ENCODE measurements at regions not wholly inside any gene's neighbourhood (a gene's known extent, or its start where the extent isn't known, plus 50 kb on each side); places are given as distances from the start of the nearest gene placed in this dataset.
A peak's percentile ranks its signal among the peaks of the same experiment; 100 is the strongest.
"Not testable (repeated sequence)": the region's sequence is repeated elsewhere in the genome, so short reads cannot be mapped to it uniquely, and the experiment has no call there.

DNA sequence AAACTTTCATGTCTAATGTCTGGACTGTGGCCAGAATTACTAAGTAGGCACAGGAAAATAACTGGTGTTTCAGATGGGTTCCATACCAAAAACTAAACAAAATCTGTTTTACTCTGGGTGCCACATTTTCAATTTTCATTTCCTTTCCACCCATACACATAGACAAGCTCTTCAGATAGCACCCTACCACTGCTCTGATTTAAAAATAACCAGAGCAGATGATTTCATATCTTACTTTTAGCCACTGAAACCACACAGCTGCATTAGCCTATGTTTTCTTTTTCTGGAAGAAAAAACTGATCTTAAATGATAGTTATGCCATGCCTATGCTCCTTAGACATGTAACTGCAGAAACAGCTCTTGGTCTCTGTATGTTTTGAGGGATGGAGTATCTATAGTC, 647.6 kb downstream of the CPS1 start:
- TF ChIP-seq, protein P1, sequence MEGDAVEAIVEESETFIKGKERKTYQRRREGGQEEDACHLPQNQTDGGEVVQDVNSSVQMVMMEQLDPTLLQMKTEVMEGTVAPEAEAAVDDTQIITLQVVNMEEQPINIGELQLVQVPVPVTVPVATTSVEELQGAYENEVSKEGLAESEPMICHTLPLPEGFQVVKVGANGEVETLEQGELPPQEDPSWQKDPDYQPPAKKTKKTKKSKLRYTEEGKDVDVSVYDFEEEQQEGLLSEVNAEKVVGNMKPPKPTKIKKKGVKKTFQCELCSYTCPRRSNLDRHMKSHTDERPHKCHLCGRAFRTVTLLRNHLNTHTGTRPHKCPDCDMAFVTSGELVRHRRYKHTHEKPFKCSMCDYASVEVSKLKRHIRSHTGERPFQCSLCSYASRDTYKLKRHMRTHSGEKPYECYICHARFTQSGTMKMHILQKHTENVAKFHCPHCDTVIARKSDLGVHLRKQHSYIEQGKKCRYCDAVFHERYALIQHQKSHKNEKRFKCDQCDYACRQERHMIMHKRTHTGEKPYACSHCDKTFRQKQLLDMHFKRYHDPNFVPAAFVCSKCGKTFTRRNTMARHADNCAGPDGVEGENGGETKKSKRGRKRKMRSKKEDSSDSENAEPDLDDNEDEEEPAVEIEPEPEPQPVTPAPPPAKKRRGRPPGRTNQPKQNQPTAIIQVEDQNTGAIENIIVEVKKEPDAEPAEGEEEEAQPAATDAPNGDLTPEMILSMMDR (conservative IDR thresholded peaks at IDR 0.05; ENCODE audit: low read depth, low read length) = no peak
- no peak for DNase-seq (ENCODE audit: low read depth)
- H3K4me3 ChIP-seq (ENCODE audit: low read depth, low read length) = no peak overlapping the region

DNA sequence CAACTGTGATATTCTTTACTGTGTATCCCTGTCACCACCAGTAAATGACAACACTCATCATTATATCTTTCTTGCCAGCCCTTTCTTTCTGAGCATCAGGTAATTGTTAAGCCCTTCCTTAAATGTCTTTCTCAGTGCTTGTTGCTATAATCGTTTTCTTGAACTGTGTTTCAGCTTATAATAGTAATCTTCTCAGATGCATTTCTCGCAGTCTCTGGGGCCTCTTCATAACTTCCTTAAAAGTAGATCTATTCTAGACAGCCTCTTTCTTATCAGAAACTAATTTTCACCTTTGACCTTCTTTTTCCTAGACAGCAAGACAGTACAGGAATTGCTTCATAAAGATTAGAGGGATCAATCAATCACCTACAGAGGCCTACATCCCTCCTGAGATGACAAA, 648.1 kb downstream of the CPS1 start:
- DNase-seq (ENCODE audit: low read depth) = no peak
- TF ChIP-seq, protein P1 (conservative IDR thresholded peaks at IDR 0.05; ENCODE audit: low read depth, low read length) = no peak
- H3K4me3 ChIP-seq (ENCODE audit: low read depth, low read length) = no peak overlapping the region

DNA sequence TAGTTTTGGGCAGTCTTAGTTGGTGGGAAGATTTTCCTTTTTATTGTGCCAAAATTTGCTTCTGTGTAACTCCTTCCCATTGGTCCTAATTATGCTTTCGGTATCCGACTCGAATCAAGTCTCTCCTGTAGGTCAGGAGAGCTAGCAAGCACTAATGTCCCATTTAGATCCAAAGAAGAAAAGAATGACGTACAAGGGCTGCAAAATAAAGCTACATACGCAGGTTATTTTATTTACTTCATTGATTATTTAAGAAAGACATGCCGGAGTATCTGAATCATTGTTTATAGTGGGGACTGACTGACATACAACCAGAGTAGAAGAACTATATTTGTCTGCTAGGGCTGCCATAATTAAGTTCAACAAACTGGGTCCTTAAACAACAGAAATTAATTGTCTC, 648.5 kb downstream of the CPS1 start:
- TF ChIP-seq, protein P1 (conservative IDR thresholded peaks at IDR 0.05; ENCODE audit: low read depth, low read length) = no peak

DNA sequence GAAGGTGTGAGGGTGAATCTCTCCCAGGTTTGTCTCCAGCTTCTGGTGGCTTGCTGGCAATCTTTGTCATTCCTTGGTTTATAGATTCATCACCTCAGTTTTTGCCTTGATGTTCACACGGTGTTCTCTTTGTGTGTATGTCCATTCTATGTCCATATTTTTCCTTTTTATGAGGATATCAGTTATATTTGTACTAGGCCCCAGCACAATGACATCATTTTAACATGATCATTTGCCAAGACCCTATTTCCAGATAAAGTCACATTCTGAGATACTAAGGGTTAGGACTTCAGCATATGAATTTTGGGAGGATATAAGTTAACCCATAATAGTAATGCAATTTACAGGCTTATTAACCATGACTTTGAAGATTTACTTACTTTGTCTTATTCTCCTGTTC, 649.0 kb downstream of the CPS1 start:
- TF ChIP-seq, protein P1 (conservative IDR thresholded peaks at IDR 0.05; ENCODE audit: low read depth, low read length) = no peak
- no peak overlapping the region for H3K4me3 ChIP-seq (ENCODE audit: low read depth, low read length)
- DNase-seq (ENCODE audit: low read depth) = no peak

More for the DNA sequence above, 648.5 kb downstream of the CPS1 start:
- no peak overlapping the region for H3K4me3 ChIP-seq (ENCODE audit: low read depth, low read length)
- no peak for DNase-seq (ENCODE audit: low read depth)

DNA sequence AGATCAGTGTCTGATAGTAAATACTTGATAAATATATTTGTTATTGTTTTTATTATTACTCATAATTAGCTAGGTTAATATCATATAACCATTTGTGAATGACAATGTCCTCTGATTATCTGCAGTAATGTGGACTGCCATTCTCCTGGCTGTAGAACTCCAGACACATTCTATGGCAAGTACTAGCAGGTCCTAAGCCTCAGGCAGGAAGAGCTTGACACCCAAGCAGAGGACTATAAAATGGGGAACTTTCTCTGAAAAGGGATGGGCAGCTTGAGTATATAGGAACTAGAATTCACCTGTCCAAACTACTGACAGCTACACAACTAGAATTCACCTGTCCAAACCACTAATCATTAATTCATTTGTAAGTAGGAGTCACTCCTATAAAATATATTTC, 649.4 kb downstream of the CPS1 start:
- TF ChIP-seq, protein P1 (conservative IDR thresholded peaks at IDR 0.05; ENCODE audit: low read depth, low read length) = no peak

DNA sequence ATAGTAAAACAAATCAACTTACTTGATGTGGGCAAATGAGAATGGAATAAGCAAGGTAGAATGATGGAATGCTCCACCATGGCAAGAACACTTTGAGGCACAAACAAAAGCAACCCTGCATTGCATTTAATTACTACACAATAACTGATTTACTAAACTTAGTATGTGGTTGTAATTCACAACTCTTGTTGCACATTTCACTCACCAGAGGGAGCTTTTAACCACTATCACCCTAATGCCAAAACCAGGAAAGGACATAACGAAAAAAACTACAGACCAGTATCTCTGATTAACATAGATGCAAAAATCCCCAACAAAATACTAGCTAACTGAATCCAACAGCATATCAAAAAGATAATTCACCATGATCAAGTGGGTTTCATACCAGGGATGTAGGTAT, 659.8 kb downstream of the CPS1 start:
- H3K4me3 ChIP-seq (ENCODE audit: low read depth, low read length) = no peak overlapping the region
- TF ChIP-seq, protein P1 (conservative IDR thresholded peaks at IDR 0.05; ENCODE audit: low read depth, low read length) = peak; percentile 29
- peak; percentile 22 for DNase-seq (ENCODE audit: low read depth)

More for the DNA sequence above, 649.4 kb downstream of the CPS1 start:
- no peak overlapping the region for H3K4me3 ChIP-seq (ENCODE audit: low read depth, low read length)
- no peak for DNase-seq (ENCODE audit: low read depth)

DNA sequence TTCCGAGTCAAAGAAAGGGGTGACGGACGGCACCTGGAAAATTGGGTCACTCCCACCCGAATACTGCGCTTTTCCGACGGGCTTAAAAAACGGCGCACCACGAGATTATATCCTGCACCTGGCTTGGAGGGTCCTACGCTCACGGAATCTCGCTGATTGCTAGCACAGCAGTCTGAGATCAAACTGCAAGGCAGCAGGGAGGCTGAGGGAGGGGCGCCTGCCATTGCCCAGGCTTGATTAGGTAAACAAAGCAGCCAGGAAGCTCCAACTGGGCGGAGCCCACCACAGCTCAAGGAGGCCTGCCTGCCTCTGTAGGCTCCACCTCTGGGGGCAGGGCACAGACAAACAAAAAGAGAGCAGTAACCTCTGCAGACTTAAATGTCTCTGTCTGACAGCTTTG, 663.1 kb downstream of the CPS1 start:
- DNase-seq (ENCODE audit: low read depth); H3K4me3 ChIP-seq (ENCODE audit: low read depth, low read length): not testable (repeated sequence)

DNA sequence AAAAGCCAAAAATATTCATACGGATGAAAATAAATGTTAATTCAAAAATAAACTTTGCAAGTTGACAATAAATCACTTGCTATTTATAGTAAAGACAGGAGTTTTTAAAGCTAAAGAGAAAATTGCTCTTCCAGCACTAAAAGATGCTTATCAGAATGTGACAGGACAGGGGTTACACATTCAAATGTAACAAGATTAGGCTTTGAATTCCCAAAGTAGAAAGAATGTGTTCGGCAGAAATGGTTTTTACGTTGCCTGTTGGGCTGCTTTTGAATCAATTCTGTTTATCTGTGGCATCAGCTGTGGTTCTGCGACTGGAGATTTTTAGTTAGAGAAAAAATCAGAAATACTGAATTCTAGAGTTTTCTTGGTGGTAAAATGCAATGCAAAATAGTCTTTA, 669.4 kb downstream of the CPS1 start:
- H3K4me3 ChIP-seq (ENCODE audit: low read depth, low read length) = no peak overlapping the region
- TF ChIP-seq, protein P1 (conservative IDR thresholded peaks at IDR 0.05; ENCODE audit: low read depth, low read length) = no peak
- no peak for DNase-seq (ENCODE audit: low read depth)
